Left lobe of liver (tissue), 2 donors: ENCODE measurements at regions not wholly inside any gene's neighbourhood (a gene's known extent, or its start where the extent isn't known, plus 50 kb on each side); places are given as distances from the start of the nearest gene placed in this dataset.

ENCODE experiments used
- ATAC-seq: fragments of 200-7000 bp; cut with Tn5 transposase; one replicate; pipeline ENCODE4 v1.9.1; 2020; ENCODE audit warnings: mild to moderate bottlenecking, moderate library complexity
- DNase-seq: peaks from one replicate; pipeline ENCODE4 v3.0.0-alpha.2; 2020; ENCODE audit warnings: low spot score
- donor health status: DM: no; HTN: no; CAD: no; lungs with moderate emphysema.
- donor health status: DM: no; HTN: yes; CAD: no.

- ATAC-seq (no peak), DNase-seq (no peak)
These were observed 167.9 kb upstream of the MYLIP start for GRCh38 chr6:15960740-15961634.

- DNase-seq (no peak), ATAC-seq (no peak)
These were observed 171.2 kb upstream of the MYLIP start for GRCh38 chr6:15957655-15958169.

- DNase-seq (no peak), ATAC-seq (peak; percentile 34)
These were observed 172.4 kb upstream of the MYLIP start for GRCh38 chr6:15956205-15957106.

- ATAC-seq = no peak
- no peak for DNase-seq
These were observed 173.4 kb upstream of the MYLIP start for GRCh38 chr6:15955484-15955883.

- ATAC-seq (no peak), DNase-seq (no peak)
These were observed 175.6 kb upstream of the MYLIP start for GRCh38 chr6:15953152-15953880.

GRCh38 chr6:15952231-15953151 lies 176.4 kb upstream of the MYLIP start:
- DNase-seq = no peak
- ATAC-seq = no peak

GRCh38 chr6:15950962-15951569 lies 177.8 kb upstream of the MYLIP start:
- ATAC-seq (no peak), DNase-seq (no peak)

- no peak for ATAC-seq
- DNase-seq = no peak
These were observed 178.9 kb upstream of the MYLIP start for GRCh38 chr6:15949982-15950381.

GRCh38 chr6:15948930-15949900 lies 179.7 kb upstream of the MYLIP start:
- DNase-seq = no peak

GRCh38 chr6:15947923-15948322 lies 181.0 kb upstream of the MYLIP start:
- DNase-seq (no peak), ATAC-seq (no peak)

More at GRCh38 chr6:15948930-15949900, 179.7 kb upstream of the MYLIP start:
- ATAC-seq = no peak

GRCh38 chr6:15947436-15947835 lies 181.4 kb upstream of the MYLIP start:
- ATAC-seq = no peak
- no peak for DNase-seq

- ATAC-seq (no peak), DNase-seq (no peak)
These were observed 182.0 kb upstream of the MYLIP start for GRCh38 chr6:15946701-15947385.

- DNase-seq (no peak), ATAC-seq (no peak)
These were observed 183.2 kb upstream of the MYLIP start for GRCh38 chr6:15945593-15946159.

- ATAC-seq = no peak
- DNase-seq = no peak
These were observed 185.5 kb upstream of the MYLIP start for GRCh38 chr6:15943423-15943822.

GRCh38 chr6:15941168-15941567 lies 187.7 kb upstream of the MYLIP start:
- ATAC-seq (no peak), DNase-seq (no peak)

GRCh38 chr6:15938107-15938506 lies 190.8 kb upstream of the MYLIP start:
- no peak for DNase-seq

GRCh38 chr6:15937602-15938001 lies 191.3 kb upstream of the MYLIP start:
- DNase-seq (no peak), ATAC-seq (no peak)

More at GRCh38 chr6:15938107-15938506, 190.8 kb upstream of the MYLIP start:
- ATAC-seq = no peak
